ENCODE measurements at regions not wholly inside any gene's neighbourhood (a gene's known extent, or its start where the extent isn't known, plus 50 kb on each side); places are given as distances from the start of the nearest gene placed in this dataset.

- peaks cover 9 to 12% of the 10 kb centered on the region in 2 donors for H3K4me1 ChIP-seq (ENCODE audit: control insufficient read depth in 2 of 2, insufficient read depth in 2 of 2, low read length in 2 of 2)
- H3K27ac ChIP-seq (ENCODE audit: low read depth in 2 of 2, low read length in 2 of 2): no peak overlapping the region
- no peak overlapping the region for H3K4me3 ChIP-seq (ENCODE audit: low read length in 2 of 2)
- H3K9ac ChIP-seq (ENCODE audit: low read depth in 1 of 2, low read length in 2 of 2): no peak overlapping the region
- no peaks in the 10 kb centered on the region for H3K9me3 ChIP-seq (ENCODE audit: control insufficient read depth in 2 of 2, low read length in 2 of 2)
- H3K36me3 ChIP-seq (ENCODE audit: control insufficient read depth in 2 of 2, insufficient read depth in 2 of 2, low read length in 2 of 2): no peaks in the 10 kb centered on the region
- no peaks in the 10 kb centered on the region for H3K27me3 ChIP-seq (ENCODE audit: control insufficient read depth in 2 of 2, insufficient read depth in 2 of 2, low read length in 2 of 2)
Measured at GRCh38 chr2:105641389-105641811, 103.3 kb upstream of the NCK2 start.

GRCh38 chr2:105640246-105640645 is 104.5 kb upstream of the NCK2 start:
- H3K4me1 ChIP-seq (ENCODE audit: control insufficient read depth in 2 of 2, insufficient read depth in 2 of 2, low read length in 2 of 2): peaks cover 9 to 12% of the 10 kb centered on the region in 2 donors
- H3K9ac ChIP-seq (ENCODE audit: low read depth in 1 of 2, low read length in 2 of 2): no peak overlapping the region
- no peaks in the 10 kb centered on the region for H3K27me3 ChIP-seq (ENCODE audit: control insufficient read depth in 2 of 2, insufficient read depth in 2 of 2, low read length in 2 of 2)
- H3K36me3 ChIP-seq (ENCODE audit: control insufficient read depth in 2 of 2, insufficient read depth in 2 of 2, low read length in 2 of 2): no peaks in the 10 kb centered on the region
- no peak overlapping the region for H3K4me3 ChIP-seq (ENCODE audit: low read length in 2 of 2)
- no peak overlapping the region for H3K27ac ChIP-seq (ENCODE audit: low read depth in 2 of 2, low read length in 2 of 2)
- H3K9me3 ChIP-seq (ENCODE audit: control insufficient read depth in 2 of 2, low read length in 2 of 2): no peaks in the 10 kb centered on the region

- H3K27ac ChIP-seq (ENCODE audit: low read depth in 2 of 2, low read length in 2 of 2): no peak overlapping the region
- no peaks in the 10 kb centered on the region for H3K9me3 ChIP-seq (ENCODE audit: control insufficient read depth in 2 of 2, low read length in 2 of 2)
- no peak overlapping the region for H3K4me3 ChIP-seq (ENCODE audit: low read length in 2 of 2)
- H3K9ac ChIP-seq (ENCODE audit: low read depth in 1 of 2, low read length in 2 of 2): no peak overlapping the region
- H3K4me1 ChIP-seq (ENCODE audit: control insufficient read depth in 2 of 2, insufficient read depth in 2 of 2, low read length in 2 of 2): no peaks in the 10 kb centered on the region
- no peaks in the 10 kb centered on the region for H3K36me3 ChIP-seq (ENCODE audit: control insufficient read depth in 2 of 2, insufficient read depth in 2 of 2, low read length in 2 of 2)
- H3K27me3 ChIP-seq (ENCODE audit: control insufficient read depth in 2 of 2, insufficient read depth in 2 of 2, low read length in 2 of 2): no peaks in the 10 kb centered on the region
Measured at GRCh38 chr2:105636109-105636740, 108.5 kb upstream of the NCK2 start.

GRCh38 chr2:105635564-105635963 is 109.1 kb upstream of the NCK2 start:
- Histone ChIP-seq H3K36me3 (ENCODE audit: control insufficient read depth in 2 of 2, insufficient read depth in 2 of 2, low read length in 2 of 2) (no peaks in the 10 kb centered on the region), H3K9ac (ENCODE audit: low read depth in 1 of 2, low read length in 2 of 2) (no peak overlapping the region), H3K9me3 (ENCODE audit: control insufficient read depth in 2 of 2, low read length in 2 of 2) (no peaks in the 10 kb centered on the region), H3K4me1 (ENCODE audit: control insufficient read depth in 2 of 2, insufficient read depth in 2 of 2, low read length in 2 of 2) (no peaks in the 10 kb centered on the region), H3K4me3 (ENCODE audit: low read length in 2 of 2) (no peak overlapping the region), H3K27me3 (ENCODE audit: control insufficient read depth in 2 of 2, insufficient read depth in 2 of 2, low read length in 2 of 2) (no peaks in the 10 kb centered on the region), H3K27ac (ENCODE audit: low read depth in 2 of 2, low read length in 2 of 2) (no peak overlapping the region)

GRCh38 chr2:105634198-105634597 is 110.5 kb upstream of the NCK2 start:
- no peaks in the 10 kb centered on the region for H3K9me3 ChIP-seq (ENCODE audit: control insufficient read depth in 2 of 2, low read length in 2 of 2)
- no peak overlapping the region for H3K4me3 ChIP-seq (ENCODE audit: low read length in 2 of 2)
- H3K27ac ChIP-seq (ENCODE audit: low read depth in 2 of 2, low read length in 2 of 2): no peak overlapping the region
- no peaks in the 10 kb centered on the region for H3K27me3 ChIP-seq (ENCODE audit: control insufficient read depth in 2 of 2, insufficient read depth in 2 of 2, low read length in 2 of 2)
- H3K9ac ChIP-seq (ENCODE audit: low read depth in 1 of 2, low read length in 2 of 2): no peak overlapping the region
- H3K4me1 ChIP-seq (ENCODE audit: control insufficient read depth in 2 of 2, insufficient read depth in 2 of 2, low read length in 2 of 2): no peaks in the 10 kb centered on the region
- no peaks in the 10 kb centered on the region for H3K36me3 ChIP-seq (ENCODE audit: control insufficient read depth in 2 of 2, insufficient read depth in 2 of 2, low read length in 2 of 2)

- H3K9me3 ChIP-seq (ENCODE audit: control insufficient read depth in 2 of 2, low read length in 2 of 2): no peaks in the 10 kb centered on the region
- no peaks in the 10 kb centered on the region for H3K36me3 ChIP-seq (ENCODE audit: control insufficient read depth in 2 of 2, insufficient read depth in 2 of 2, low read length in 2 of 2)
- no peak overlapping the region for H3K4me3 ChIP-seq (ENCODE audit: low read length in 2 of 2)
- H3K27ac ChIP-seq (ENCODE audit: low read depth in 2 of 2, low read length in 2 of 2): no peak overlapping the region
- H3K4me1 ChIP-seq (ENCODE audit: control insufficient read depth in 2 of 2, insufficient read depth in 2 of 2, low read length in 2 of 2): no peaks in the 10 kb centered on the region
- no peaks in the 10 kb centered on the region for H3K27me3 ChIP-seq (ENCODE audit: control insufficient read depth in 2 of 2, insufficient read depth in 2 of 2, low read length in 2 of 2)
- H3K9ac ChIP-seq (ENCODE audit: low read depth in 1 of 2, low read length in 2 of 2): no peak overlapping the region
Measured at GRCh38 chr2:105631922-105632321, 112.8 kb upstream of the NCK2 start.

- Histone ChIP-seq H3K4me3 (ENCODE audit: low read length in 2 of 2) (no peak overlapping the region), H3K9ac (ENCODE audit: low read depth in 1 of 2, low read length in 2 of 2) (no peak overlapping the region), H3K4me1 (ENCODE audit: control insufficient read depth in 2 of 2, insufficient read depth in 2 of 2, low read length in 2 of 2) (no peaks in the 10 kb centered on the region), H3K27ac (ENCODE audit: low read depth in 2 of 2, low read length in 2 of 2) (no peak overlapping the region), H3K27me3 (ENCODE audit: control insufficient read depth in 2 of 2, insufficient read depth in 2 of 2, low read length in 2 of 2) (no peaks in the 10 kb centered on the region), H3K9me3 (ENCODE audit: control insufficient read depth in 2 of 2, low read length in 2 of 2) (no peaks in the 10 kb centered on the region), H3K36me3 (ENCODE audit: control insufficient read depth in 2 of 2, insufficient read depth in 2 of 2, low read length in 2 of 2) (no peaks in the 10 kb centered on the region)
Measured at GRCh38 chr2:105631011-105631410, 113.7 kb upstream of the NCK2 start.

GRCh38 chr2:105629634-105630033 is 115.1 kb upstream of the NCK2 start:
- no peaks in the 10 kb centered on the region for H3K9me3 ChIP-seq (ENCODE audit: control insufficient read depth in 2 of 2, low read length in 2 of 2)
- no peak overlapping the region for H3K9ac ChIP-seq (ENCODE audit: low read depth in 1 of 2, low read length in 2 of 2)
- peaks cover 0 to 1% of the 10 kb centered on the region in 2 donors for H3K27me3 ChIP-seq (ENCODE audit: control insufficient read depth in 2 of 2, insufficient read depth in 2 of 2, low read length in 2 of 2)
- no peak overlapping the region for H3K4me3 ChIP-seq (ENCODE audit: low read length in 2 of 2)
- no peaks in the 10 kb centered on the region for H3K4me1 ChIP-seq (ENCODE audit: control insufficient read depth in 2 of 2, insufficient read depth in 2 of 2, low read length in 2 of 2)
- H3K27ac ChIP-seq (ENCODE audit: low read depth in 2 of 2, low read length in 2 of 2): no peak overlapping the region
- H3K36me3 ChIP-seq (ENCODE audit: control insufficient read depth in 2 of 2, insufficient read depth in 2 of 2, low read length in 2 of 2): no peaks in the 10 kb centered on the region

GRCh38 chr2:105627534-105627933 is 117.2 kb upstream of the NCK2 start:
- no peaks in the 10 kb centered on the region for H3K4me1 ChIP-seq (ENCODE audit: control insufficient read depth in 2 of 2, insufficient read depth in 2 of 2, low read length in 2 of 2)
- no peaks in the 10 kb centered on the region for H3K9me3 ChIP-seq (ENCODE audit: control insufficient read depth in 2 of 2, low read length in 2 of 2)
- H3K9ac ChIP-seq (ENCODE audit: low read depth in 1 of 2, low read length in 2 of 2): no peak overlapping the region
- H3K27me3 ChIP-seq (ENCODE audit: control insufficient read depth in 2 of 2, insufficient read depth in 2 of 2, low read length in 2 of 2): peaks cover 0 to 1% of the 10 kb centered on the region in 2 donors
- no peaks in the 10 kb centered on the region for H3K36me3 ChIP-seq (ENCODE audit: control insufficient read depth in 2 of 2, insufficient read depth in 2 of 2, low read length in 2 of 2)
- no peak overlapping the region for H3K27ac ChIP-seq (ENCODE audit: low read depth in 2 of 2, low read length in 2 of 2)
- no peak overlapping the region for H3K4me3 ChIP-seq (ENCODE audit: low read length in 2 of 2)

- Histone ChIP-seq H3K4me1 (ENCODE audit: control insufficient read depth in 2 of 2, insufficient read depth in 2 of 2, low read length in 2 of 2) (peaks cover 0 to 4% of the 10 kb centered on the region in 2 donors), H3K4me3 (ENCODE audit: low read length in 2 of 2) (no peak overlapping the region), H3K27ac (ENCODE audit: low read depth in 2 of 2, low read length in 2 of 2) (no peak overlapping the region), H3K9ac (ENCODE audit: low read depth in 1 of 2, low read length in 2 of 2) (no peak overlapping the region), H3K9me3 (ENCODE audit: control insufficient read depth in 2 of 2, low read length in 2 of 2) (no peaks in the 10 kb centered on the region), H3K27me3 (ENCODE audit: control insufficient read depth in 2 of 2, insufficient read depth in 2 of 2, low read length in 2 of 2) (peaks cover 0 to 1% of the 10 kb centered on the region in 2 donors), H3K36me3 (ENCODE audit: control insufficient read depth in 2 of 2, insufficient read depth in 2 of 2, low read length in 2 of 2) (no peaks in the 10 kb centered on the region)
Measured at GRCh38 chr2:105626966-105627340, 117.8 kb upstream of the NCK2 start.

Data from mucosa of rectum (tissue), 2 donors.